CD1c-positive myeloid dendritic cell (primary cell): ENCODE measurements at regions not wholly inside any gene's neighbourhood (a gene's known extent, or its start where the extent isn't known, plus 50 kb on each side); places are given as distances from the start of the nearest gene placed in this dataset.
"Not testable (repeated sequence)": the region's sequence is repeated elsewhere in the genome, so short reads cannot be mapped to it uniquely, and the experiment has no call there.

Experiments
- DNase-seq: peaks from one replicate; pipeline ENCODE4 v3.0.0-alpha.2; 2016; ENCODE audit errors: extremely low spot score

GRCh38 chr2:14047491-14047890, 585.0 kb upstream of the LRATD1 start:
- DNase-seq = no peak

DNA sequence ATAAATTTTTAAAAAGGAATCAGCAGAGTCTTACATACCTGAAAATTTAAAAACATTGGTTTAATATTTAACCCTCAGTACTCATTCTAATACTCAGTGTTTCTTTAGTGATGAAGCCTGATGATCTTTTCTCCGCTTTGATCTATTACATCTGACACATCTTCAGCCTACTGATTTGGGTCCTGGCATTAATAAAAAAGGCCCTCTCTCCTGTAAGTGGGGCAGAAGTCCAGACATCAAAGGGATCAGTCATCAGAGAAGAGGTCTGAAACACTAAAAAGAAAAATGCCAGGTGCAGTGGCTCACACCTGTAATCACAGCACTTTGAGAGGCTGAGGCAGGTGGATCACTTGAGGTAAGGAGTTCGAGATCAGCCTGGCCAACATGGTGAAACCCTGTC, 581.1 kb upstream of the LRATD1 start:
- no peak for DNase-seq

DNA sequence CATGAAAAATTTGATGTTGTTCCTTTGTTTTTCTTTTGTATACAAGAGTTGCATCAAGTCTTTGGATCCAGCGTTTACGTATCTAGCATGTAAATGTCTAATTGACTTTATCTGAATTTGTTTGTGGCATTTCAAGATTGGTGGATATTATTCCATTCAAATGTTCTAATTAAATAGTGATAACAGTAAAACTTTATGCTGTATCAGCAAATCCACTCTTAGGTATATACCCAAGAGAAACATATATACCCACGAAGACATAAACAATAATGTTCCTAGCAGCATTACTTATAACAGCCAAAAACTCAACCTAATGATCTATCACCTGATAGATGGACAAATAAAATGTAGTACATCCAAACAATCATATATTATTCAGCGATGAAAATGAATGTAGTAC, 579.4 kb upstream of the LRATD1 start:
- DNase-seq = no peak

- DNase-seq = no peak
These were observed 568.2 kb upstream of the LRATD1 start for GRCh38 chr2:14064346-14064745.

GRCh38 chr2:14072338-14072737, 560.2 kb upstream of the LRATD1 start:
- DNase-seq = no peak

DNA sequence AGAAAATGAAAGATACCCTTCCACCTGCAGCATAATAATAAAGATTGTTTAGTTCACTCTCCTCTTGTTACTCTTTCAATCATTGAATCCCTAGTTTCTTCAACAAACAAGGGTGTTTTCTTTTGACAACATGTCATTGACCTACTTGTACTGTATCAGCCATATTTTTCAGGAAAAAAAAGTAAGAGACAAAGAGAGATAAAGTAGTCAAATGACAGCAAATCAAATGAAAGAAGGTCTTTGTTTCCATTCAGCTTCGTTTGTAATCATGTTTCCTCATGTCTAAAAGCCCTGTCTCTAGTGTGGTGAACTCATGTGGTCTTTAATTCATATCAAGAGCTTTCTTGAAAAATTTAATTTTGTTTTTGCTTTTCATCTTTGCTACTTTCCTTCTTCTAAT, 557.8 kb upstream of the LRATD1 start:
- no peak for DNase-seq

DNA sequence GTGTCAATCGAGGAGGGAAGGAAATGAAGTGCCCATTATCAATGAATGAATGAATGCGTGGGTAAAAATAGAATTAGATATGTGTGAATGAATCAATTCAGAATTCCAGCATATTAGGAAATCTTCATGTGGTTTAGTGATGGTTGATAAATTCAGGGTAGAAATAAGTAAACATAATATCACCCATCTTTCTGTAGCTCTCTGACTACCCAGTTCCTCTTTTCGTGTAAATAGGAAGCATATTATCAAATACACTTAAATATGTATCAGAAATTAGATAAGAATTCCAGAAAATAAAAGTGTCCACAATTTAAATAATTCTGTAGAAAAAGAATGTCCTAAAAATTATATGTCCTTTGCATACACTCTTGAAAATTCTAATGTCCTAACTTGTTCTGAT, 552.9 kb upstream of the LRATD1 start:
- DNase-seq = no peak

GRCh38 chr2:14081521-14081920, 551.0 kb upstream of the LRATD1 start:
- DNase-seq = no peak

- DNase-seq = no peak
These were observed 549.9 kb upstream of the LRATD1 start for GRCh38 chr2:14082640-14083039.

DNA sequence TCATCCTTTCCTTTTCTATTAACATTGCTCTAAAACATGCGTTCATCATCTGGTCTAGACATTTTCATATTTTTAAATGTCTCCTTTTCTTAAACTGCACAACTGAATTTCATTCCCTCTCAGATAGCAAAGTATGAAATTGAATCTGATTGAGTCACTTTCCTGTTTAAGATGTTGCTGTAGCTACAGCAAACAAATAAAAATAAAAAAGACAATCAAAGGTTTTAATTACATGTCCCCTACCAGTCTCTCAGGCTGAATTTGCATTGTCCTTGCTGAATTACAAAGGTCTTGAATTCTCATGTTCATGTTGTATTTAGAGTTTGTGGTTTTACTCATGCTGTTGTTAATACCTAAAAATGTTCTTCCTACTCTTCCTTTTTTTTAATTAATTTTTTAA, 537.9 kb upstream of the LRATD1 start:
- no peak for DNase-seq

GRCh38 chr2:14099101-14099500, 533.4 kb upstream of the LRATD1 start:
- DNase-seq = not testable (repeated sequence)

GRCh38 chr2:14114275-14114674, 518.2 kb upstream of the LRATD1 start:
- DNase-seq = no peak

GRCh38 chr2:14120376-14120775, 512.1 kb upstream of the LRATD1 start:
- no peak for DNase-seq

- no peak for DNase-seq
These were observed 508.9 kb upstream of the LRATD1 start for GRCh38 chr2:14123436-14124103.

GRCh38 chr2:14125624-14126293, 506.8 kb upstream of the LRATD1 start:
- DNase-seq = no peak

- DNase-seq = no peak
These were observed 505.7 kb upstream of the LRATD1 start for GRCh38 chr2:14126846-14127245.

- DNase-seq = no peak
These were observed 504.8 kb upstream of the LRATD1 start for GRCh38 chr2:14127765-14128164.

DNA sequence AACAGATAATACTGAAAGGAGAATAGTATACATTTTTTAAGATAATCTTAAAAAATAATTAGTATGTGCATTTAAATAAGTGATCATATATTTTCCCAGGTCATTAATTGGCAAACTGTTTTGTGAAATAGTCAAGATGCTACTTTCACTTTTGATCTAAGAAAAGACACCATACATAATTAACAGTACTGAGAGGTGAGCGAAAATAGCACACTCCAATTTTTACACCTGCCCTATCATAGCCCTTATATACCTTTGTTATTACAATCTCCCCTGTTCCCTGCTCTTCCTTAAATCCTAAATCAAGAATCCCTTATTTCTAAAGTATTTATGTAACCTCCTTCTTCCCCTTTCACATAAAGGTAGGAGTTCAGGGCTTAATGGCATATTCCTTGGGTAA, 500.1 kb upstream of the LRATD1 start:
- no peak for DNase-seq

DNA sequence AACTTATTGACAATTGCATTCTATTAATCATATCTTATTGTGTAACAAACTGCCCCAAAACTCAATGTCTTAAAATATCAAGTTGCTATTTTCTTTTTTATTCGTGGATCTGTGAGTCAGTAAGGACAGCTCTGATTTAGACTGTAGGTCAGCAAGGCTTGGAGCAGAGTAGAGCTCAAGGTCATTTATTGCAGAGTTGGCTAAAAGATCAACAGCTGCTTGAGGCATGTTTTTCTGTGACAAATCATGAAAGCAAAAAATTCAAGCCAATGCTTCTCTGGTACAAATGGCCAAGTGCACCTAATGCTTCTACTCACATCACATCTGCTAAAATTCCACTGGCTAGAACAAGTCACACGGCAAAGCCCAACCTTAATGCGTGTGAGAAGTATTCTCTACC, 497.7 kb upstream of the LRATD1 start:
- DNase-seq = no peak

- no peak for DNase-seq
These were observed 496.5 kb upstream of the LRATD1 start for GRCh38 chr2:14136030-14136429.

DNA sequence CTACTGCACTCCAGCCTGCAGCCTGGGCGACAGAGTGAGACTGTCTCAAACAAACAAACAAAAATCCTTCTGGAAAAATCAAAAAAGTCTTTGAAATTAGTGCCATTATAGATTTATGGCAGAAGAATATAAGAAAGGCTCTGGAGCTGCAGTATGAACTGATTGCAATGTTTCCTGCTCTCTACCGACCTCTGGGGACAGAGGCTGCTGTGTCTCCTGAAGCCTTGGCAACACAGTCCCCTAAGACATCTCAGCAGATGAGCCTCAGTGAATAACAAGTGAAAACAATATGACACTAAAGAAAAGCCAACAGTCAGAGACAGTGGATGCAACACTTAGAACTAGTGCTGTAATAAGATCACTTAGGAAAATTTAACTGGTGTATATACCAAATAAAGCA, 494.9 kb upstream of the LRATD1 start:
- DNase-seq = no peak

DNA sequence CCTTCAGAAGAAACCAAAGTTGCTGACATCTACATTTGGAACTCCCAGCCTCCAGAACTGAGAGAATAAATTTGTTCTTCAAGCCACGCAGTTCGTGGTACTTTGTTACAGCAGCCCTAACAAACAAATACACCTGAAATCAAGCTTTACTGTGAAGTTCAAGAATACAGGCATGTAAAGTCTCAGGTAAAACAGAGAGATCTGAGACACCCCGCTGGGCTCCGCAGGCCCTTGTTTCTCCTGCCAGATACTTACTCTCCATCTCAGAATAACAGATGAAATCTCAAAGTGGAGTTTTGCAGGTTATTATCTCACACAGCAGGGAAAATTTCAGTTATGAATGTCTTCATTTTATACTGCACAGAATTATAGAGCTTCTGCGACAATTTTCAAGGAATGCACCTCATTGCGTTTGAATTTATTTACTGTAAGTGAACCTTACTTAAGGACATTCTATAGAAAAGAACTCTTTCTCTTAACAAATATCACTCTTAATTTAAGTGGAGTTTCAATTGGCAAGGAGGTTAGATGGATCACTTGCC, 492.4 kb upstream of the LRATD1 start:
- no peak for DNase-seq

DNA sequence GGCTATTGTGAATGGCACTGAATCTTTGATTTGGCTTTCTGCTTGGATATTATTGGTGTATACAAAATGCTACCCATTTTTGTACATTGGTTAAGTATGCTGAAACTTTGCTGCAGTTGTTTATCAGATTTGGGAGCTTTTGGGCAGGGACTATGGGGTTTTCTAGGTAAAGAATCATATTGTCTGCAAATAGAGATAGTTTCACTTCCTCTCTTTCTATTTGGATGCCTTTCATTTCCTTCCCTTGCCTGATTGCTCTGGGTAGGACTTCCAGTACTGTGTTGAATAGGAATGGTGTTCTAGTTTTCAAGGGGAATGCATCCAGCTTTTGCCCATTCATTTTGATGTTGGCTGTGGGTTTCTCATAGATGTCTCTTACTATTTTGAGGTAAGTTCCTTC, 489.1 kb upstream of the LRATD1 start:
- DNase-seq = no peak

- no peak for DNase-seq
These were observed 484.3 kb upstream of the LRATD1 start for GRCh38 chr2:14148216-14148615.
